GM06990 (cell line): ENCODE measurements at regions not wholly inside any gene's neighbourhood (a gene's known extent, or its start where the extent isn't known, plus 50 kb on each side); places are given as distances from the start of the nearest gene placed in this dataset.

Experiments used
- DNase-seq: peaks from one replicate; pipeline ENCODE4 v3.0.0-alpha.2; 2011; ENCODE audit not compliant: insufficient read length; ENCODE audit errors: extremely low read depth
- H3K27me3 ChIP-seq: replicated peaks from 2 replicates; pipeline ENCODE4 v1.6.0; 2011; ENCODE audit warnings: low read length; ENCODE audit not compliant: control insufficient read depth, insufficient read depth
- H3K36me3 ChIP-seq: 2 replicates; pipeline ENCODE4 v1.5.1; 2011; ENCODE audit warnings: low read length; ENCODE audit not compliant: control insufficient read depth, insufficient read depth
- H3K4me3 ChIP-seq: replicated peaks from 2 replicates; pipeline ENCODE4 v1.5.1; 2011; ENCODE audit warnings: low read depth, mild to moderate bottlenecking, control low read depth, low read length
- TF ChIP-seq, protein P1 (sequence below): IDR thresholded peaks from 2 replicates; pipeline ENCODE4 v1.5.1; 2011; ENCODE audit warnings: low read length, control low read depth, mild to moderate bottlenecking, inconsistent platforms; ENCODE audit not compliant: insufficient read depth, poor library complexity, severe bottlenecking

DNA sequence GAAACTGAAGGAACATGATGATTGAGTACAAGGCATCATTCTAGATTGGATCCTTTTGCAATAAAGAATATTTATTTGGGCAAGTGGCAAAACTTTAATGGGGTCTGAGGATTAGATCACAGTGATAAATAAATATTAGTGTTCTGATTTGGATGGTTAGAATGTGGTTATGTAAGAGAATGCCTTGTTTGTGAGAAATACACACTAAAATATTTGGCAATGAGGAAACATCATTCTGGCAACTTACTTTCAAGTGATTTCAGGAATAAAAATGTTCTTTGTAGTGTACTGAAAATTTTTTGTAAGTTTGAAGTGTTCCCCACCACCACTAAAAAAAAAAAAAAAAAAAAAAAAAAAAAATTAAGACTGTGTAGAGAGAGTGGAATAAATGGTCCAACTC is 185.1 kb upstream of the NEBL start:
- Histone ChIP-seq H3K36me3 (no peaks in the 10 kb centered on the region), H3K4me3 (no peak overlapping the region), H3K27me3 (no peaks in the 10 kb centered on the region)
- TF ChIP-seq, protein P1, sequence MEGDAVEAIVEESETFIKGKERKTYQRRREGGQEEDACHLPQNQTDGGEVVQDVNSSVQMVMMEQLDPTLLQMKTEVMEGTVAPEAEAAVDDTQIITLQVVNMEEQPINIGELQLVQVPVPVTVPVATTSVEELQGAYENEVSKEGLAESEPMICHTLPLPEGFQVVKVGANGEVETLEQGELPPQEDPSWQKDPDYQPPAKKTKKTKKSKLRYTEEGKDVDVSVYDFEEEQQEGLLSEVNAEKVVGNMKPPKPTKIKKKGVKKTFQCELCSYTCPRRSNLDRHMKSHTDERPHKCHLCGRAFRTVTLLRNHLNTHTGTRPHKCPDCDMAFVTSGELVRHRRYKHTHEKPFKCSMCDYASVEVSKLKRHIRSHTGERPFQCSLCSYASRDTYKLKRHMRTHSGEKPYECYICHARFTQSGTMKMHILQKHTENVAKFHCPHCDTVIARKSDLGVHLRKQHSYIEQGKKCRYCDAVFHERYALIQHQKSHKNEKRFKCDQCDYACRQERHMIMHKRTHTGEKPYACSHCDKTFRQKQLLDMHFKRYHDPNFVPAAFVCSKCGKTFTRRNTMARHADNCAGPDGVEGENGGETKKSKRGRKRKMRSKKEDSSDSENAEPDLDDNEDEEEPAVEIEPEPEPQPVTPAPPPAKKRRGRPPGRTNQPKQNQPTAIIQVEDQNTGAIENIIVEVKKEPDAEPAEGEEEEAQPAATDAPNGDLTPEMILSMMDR, result no peak
- DNase-seq, result no peak

DNA sequence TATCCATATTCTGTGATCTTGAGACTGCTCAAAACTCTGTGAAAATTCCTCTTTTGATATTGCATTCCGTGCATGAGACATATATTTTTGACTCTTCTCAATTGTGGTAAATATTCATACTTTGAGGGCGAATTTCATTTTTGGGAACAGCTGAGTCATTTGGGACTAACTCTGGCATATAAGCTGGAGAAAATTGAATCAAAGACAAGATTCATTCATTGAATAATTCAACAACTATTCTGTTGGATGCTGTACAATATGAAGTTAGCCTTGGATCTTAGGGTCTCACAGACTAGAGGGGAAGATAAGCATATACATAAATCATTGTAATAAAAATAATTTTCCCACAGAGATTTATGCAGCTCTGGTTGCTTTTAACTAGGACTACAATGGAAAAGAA is 183.2 kb upstream of the NEBL start:
- no peak for DNase-seq
- Histone ChIP-seq H3K4me3 (no peak overlapping the region), H3K36me3 (no peaks in the 10 kb centered on the region), H3K27me3 (no peaks in the 10 kb centered on the region)
- TF ChIP-seq, protein P1, result no peak

DNA sequence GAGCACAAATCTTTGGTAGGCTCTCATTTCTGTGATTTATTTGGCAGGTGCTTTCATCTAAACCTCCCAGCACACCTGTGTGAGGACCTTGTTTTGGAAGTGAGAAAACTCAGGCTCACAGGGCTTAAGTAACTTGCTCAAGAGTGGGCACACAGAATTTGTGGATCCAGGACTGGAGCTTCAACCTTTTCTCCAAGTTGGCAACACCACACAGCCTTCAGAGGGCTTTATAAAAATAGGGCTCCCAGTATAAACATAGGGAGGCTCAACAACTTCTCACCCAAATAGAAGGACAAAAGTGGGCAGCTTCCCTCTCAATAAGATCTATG is 182.2 kb upstream of the NEBL start:
- no peaks in the 10 kb centered on the region for H3K36me3 ChIP-seq
- no peaks in the 10 kb centered on the region for H3K27me3 ChIP-seq
- TF ChIP-seq, protein P1, result no peak
- DNase-seq, result no peak
- no peak overlapping the region for H3K4me3 ChIP-seq

DNA sequence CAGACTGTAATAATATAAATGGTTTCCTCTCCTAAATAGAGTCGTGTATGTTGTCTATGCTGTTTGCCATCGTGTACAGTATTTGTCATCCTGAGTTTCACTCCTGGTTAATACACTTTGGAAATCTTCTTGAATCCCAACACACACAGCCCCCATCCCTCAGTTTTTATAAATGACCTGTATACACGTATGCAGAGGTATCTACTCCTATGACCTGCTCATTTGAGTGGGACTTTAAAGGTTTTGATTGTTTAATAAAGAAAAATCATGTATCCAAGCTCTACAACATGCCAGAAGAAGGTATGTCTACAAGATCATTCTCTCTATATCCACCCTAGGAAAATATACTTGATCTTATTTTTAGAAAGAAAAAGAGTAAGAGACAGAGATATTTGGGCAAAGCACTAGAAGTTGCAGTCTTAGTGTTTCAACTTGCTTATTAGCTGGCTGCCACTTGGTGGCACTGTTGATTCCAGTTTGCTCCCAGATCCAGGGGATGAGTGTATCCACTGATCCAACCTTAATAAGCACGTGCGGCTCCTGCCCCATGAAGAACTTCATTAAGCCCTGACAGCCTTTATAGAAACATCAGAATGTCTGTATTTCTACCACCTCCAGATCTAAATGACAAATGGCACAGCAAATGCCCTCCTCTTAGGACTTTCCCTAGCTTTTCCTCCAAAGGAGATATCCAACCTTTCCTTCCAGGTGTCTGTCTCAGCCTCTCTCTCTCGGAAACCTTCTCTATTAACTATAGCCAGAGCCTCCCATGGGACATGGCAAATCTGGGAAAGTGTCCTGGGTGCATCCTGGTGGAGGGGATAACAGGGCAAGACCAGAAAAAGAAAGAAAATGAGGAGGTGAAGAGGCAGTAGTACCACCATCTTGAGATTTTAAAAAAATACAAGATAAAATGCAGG is 181.6 kb upstream of the NEBL start:
- Histone ChIP-seq H3K36me3 (no peaks in the 10 kb centered on the region), H3K4me3 (no peak overlapping the region), H3K27me3 (no peaks in the 10 kb centered on the region)
- TF ChIP-seq, protein P1, result peak; percentile 67
- DNase-seq, result no peak

DNA sequence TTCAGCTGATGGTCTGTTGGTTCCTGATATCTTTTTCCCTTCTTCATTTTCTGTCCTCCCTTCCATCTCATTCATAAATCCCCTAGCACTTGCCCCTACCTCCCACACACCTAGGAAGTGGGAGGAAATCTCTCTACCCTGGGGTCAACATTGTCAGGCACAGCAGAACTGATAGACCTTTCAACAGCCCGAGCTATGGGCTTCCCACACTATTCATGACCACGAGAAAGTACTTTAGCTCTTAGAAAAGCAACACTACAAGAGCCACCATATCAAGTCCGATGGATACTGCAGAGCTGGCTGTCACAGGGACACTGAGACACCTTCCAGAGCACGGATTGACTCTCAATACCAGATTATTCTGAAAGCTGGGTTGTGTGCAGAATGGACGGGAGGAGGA is 180.6 kb upstream of the NEBL start:
- Histone ChIP-seq H3K4me3 (no peak overlapping the region), H3K27me3 (no peaks in the 10 kb centered on the region), H3K36me3 (no peaks in the 10 kb centered on the region)
- no peak for DNase-seq
- TF ChIP-seq, protein P1, result no peak
